ENCODE measurements at regions not wholly inside any gene's neighbourhood (a gene's known extent, or its start where the extent isn't known, plus 50 kb on each side); places are given as distances from the start of the nearest gene placed in this dataset.
A peak's percentile ranks its signal among the peaks of the same experiment; 100 is the strongest.

- no peak for DNase-seq
- in situ Hi-C loops (cut with MboI; ENCODE audit: low pct_unique_long_range_greater_than_20kb, low sequenced_read_pairs), result no loop called here
These were observed 64.9 kb downstream of the MCFD2 start for GRCh38 chr2:46850742-46851141.

- no peak for DNase-seq
- in situ Hi-C loops (cut with MboI; ENCODE audit: low pct_unique_long_range_greater_than_20kb, low sequenced_read_pairs), result no loop called here
These were observed 65.7 kb downstream of the MCFD2 start for GRCh38 chr2:46849721-46850556.

GRCh38 chr2:46849046-46849715, 66.4 kb downstream of the MCFD2 start:
- no peak for DNase-seq
- in situ Hi-C loops (cut with MboI; ENCODE audit: low pct_unique_long_range_greater_than_20kb, low sequenced_read_pairs), result no loop called here

- DNase-seq, result peak; percentile 43
- in situ Hi-C loops (cut with MboI; ENCODE audit: low pct_unique_long_range_greater_than_20kb, low sequenced_read_pairs), result no loop called here
These were observed 67.2 kb downstream of the MCFD2 start for GRCh38 chr2:46848447-46848846.

- in situ Hi-C loops (cut with MboI; ENCODE audit: low pct_unique_long_range_greater_than_20kb, low sequenced_read_pairs), result no loop called here
- DNase-seq, result no peak
These were observed 67.7 kb downstream of the MCFD2 start for GRCh38 chr2:46847726-46848412.

GRCh38 chr2:46847185-46847710, 68.4 kb downstream of the MCFD2 start:
- in situ Hi-C loops (cut with MboI; ENCODE audit: low pct_unique_long_range_greater_than_20kb, low sequenced_read_pairs), result no loop called here
- no peak for DNase-seq

- in situ Hi-C loops (cut with MboI; ENCODE audit: low pct_unique_long_range_greater_than_20kb, low sequenced_read_pairs), result no loop called here
- DNase-seq, result no peak
These were observed 69.1 kb downstream of the MCFD2 start for GRCh38 chr2:46846536-46846935.

- in situ Hi-C loops (cut with MboI; ENCODE audit: low pct_unique_long_range_greater_than_20kb, low sequenced_read_pairs), result no loop called here
- no peak for DNase-seq
These were observed 69.8 kb downstream of the MCFD2 start for GRCh38 chr2:46845542-46846486.

- no peak for DNase-seq
- in situ Hi-C loops (cut with MboI; ENCODE audit: low pct_unique_long_range_greater_than_20kb, low sequenced_read_pairs), result no loop called here
These were observed 71.2 kb downstream of the MCFD2 start for GRCh38 chr2:46844443-46844842.

- in situ Hi-C loops (cut with MboI; ENCODE audit: low pct_unique_long_range_greater_than_20kb, low sequenced_read_pairs), result no loop called here
- DNase-seq, result no peak
These were observed 71.6 kb downstream of the MCFD2 start for GRCh38 chr2:46844034-46844433.

GRCh38 chr2:46843316-46843715, 72.3 kb downstream of the MCFD2 start:
- no peak for DNase-seq

GRCh38 chr2:46842876-46843275, 72.7 kb downstream of the MCFD2 start:
- in situ Hi-C loops (cut with MboI; ENCODE audit: low pct_unique_long_range_greater_than_20kb, low sequenced_read_pairs), result no loop called here
- no peak for DNase-seq

More at GRCh38 chr2:46843316-46843715, 72.3 kb downstream of the MCFD2 start:
- in situ Hi-C loops (cut with MboI; ENCODE audit: low pct_unique_long_range_greater_than_20kb, low sequenced_read_pairs), result no loop called here

- DNase-seq, result peak; percentile 66
- in situ Hi-C loops (cut with MboI; ENCODE audit: low pct_unique_long_range_greater_than_20kb, low sequenced_read_pairs), result no loop called here
These were observed 74.0 kb downstream of the MCFD2 start for GRCh38 chr2:46841621-46842020.

GRCh38 chr2:46839045-46839444, 76.6 kb downstream of the MCFD2 start:
- in situ Hi-C loops (cut with MboI; ENCODE audit: low pct_unique_long_range_greater_than_20kb, low sequenced_read_pairs), result no loop called here

GRCh38 chr2:46837704-46838103, 77.9 kb downstream of the MCFD2 start:
- DNase-seq, result no peak
- in situ Hi-C loops (cut with MboI; ENCODE audit: low pct_unique_long_range_greater_than_20kb, low sequenced_read_pairs), result no loop called here

More at GRCh38 chr2:46839045-46839444, 76.6 kb downstream of the MCFD2 start:
- no peak for DNase-seq

GRCh38 chr2:46837112-46837454, 78.5 kb downstream of the MCFD2 start:
- in situ Hi-C loops (cut with MboI; ENCODE audit: low pct_unique_long_range_greater_than_20kb, low sequenced_read_pairs), result no loop called here
- no peak for DNase-seq

- DNase-seq, result peak; percentile 48
- in situ Hi-C loops (cut with MboI; ENCODE audit: low pct_unique_long_range_greater_than_20kb, low sequenced_read_pairs), result no loop called here
These were observed 79.1 kb downstream of the MCFD2 start for GRCh38 chr2:46836295-46837111.

- in situ Hi-C loops (cut with MboI; ENCODE audit: low pct_unique_long_range_greater_than_20kb, low sequenced_read_pairs), result no loop called here
- no peak for DNase-seq
These were observed 80.1 kb downstream of the MCFD2 start for GRCh38 chr2:46835520-46835919.
